Daoy (cell line): ENCODE measurements at regions not wholly inside any gene's neighbourhood (a gene's known extent, or its start where the extent isn't known, plus 50 kb on each side); places are given as distances from the start of the nearest gene placed in this dataset.
A peak's percentile ranks its signal among the peaks of the same experiment; 100 is the strongest.
"Not testable (repeated sequence)": the region's sequence is repeated elsewhere in the genome, so short reads cannot be mapped to it uniquely, and the experiment has no call there.

Experiments
- DNase-seq: peaks from one replicate; pipeline ENCODE4 v3.0.0-alpha.2; 2015; ENCODE audit warnings: low read depth

DNA sequence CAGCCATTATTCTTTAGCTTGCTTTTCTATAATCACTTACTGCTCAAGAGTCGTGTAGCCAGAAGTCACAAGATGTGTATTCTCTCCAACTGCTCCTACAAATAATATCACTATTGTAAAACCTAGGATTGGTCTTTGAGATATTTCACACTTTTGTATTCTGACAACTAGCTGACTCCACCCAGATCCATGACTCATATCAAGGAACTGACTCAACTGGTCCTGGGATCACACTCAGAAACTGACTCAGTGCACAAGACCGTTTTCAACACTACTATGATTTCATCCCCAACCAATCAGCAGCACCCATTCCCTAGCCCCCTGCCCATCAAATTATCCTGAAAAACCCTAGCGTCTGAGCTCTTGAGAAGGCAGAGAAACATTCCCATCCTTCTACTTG lies 56.5 kb upstream of the ORC5 start:
- peak; percentile 40 for DNase-seq

DNA sequence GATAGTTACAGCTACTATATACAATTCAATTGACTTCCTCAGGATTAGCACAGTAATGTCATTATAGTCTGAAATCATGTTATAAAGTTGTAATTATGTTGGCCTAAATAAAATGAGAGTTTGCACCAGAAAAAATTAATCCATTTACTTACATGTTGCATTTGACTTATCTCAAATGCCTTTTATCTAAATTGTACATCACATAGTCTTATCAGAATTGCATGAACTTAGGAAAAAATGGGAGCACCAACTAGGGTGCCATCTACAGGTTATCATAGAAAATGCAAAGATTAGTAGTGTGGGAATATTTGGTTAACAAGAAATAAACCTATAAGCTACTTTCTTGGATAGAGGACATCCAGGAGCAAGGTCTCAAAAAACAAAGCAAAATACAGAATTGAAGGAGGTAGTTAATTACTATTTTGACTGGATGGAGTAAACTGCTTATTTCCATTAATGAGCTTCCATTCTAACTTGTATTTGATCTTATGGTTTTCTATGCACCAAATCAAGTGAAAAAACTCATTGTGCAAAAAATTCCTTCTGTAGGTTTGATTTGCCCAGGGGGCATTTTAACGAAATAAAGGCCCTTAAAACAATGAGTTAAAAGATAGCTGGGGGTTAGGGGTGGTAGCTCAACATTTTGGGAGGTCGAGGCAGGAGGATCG lies 60.0 kb upstream of the ORC5 start:
- DNase-seq = no peak

DNA sequence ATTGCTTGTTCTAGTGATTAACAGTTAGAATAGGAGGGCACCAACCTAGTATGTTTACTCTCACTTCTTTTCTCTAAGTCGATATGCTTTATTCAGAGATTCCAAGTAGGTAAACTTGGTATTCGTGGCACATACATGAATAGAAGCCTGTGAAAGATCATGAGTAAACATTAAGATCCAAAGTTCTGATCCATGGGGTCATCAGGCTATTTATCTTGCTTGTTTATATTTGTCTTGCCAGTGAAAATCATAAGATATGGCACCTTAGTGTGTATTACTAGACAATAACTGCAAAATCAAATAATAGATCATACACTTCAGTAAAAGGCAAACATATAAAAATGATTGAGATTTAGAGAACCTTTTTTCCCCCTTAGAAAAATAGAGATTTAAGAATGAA lies 56.5 kb upstream of the LHFPL3 start:
- no peak for DNase-seq

DNA sequence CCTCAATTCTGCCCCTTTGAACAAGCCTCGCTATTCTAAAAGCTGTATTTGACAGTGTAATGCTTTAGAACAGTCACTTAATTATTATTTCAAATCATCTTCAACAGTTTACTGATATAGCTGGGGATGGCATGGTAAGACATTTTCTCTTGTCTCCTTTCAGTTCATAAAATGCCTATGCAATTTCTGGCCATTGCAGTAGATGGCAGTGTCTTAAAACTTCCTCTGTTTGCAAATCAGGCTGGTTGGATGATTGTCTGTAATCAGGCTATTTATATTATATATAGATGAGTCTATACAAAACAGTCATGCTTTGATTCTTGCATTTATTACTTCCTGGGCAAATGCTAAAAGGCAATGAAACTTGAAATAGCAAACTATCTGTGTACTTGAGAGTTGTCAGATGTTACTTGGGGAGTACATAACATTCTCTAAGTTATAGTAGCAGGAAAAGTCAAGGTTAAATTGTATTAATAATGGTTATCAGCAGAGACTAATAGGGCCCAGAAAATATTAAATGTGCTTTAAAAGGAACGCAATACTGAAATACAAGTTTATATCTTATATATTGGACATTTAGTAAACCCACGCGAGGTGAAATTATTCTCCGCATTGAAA lies 55.5 kb upstream of the LHFPL3 start:
- DNase-seq = peak; percentile 33

DNA sequence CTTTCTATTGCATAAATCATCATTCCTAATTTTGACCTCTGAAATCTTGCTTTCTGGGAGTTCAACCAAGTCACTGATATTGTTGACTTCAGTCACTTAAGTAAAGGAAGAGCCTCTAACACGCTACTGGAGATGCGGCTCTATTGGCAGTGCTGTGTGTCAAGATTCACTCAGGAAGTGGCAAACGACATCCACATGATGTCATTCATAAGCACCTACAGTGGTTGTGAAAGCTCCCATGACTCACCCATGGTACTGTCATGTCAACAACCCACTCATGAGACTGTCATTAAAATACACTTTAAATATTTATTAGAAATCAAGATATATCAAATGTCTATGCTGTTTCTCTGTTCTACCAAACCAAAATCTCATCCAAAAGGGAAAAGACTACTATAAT lies 52.5 kb upstream of the LHFPL3 start:
- peak; percentile 56 for DNase-seq

DNA sequence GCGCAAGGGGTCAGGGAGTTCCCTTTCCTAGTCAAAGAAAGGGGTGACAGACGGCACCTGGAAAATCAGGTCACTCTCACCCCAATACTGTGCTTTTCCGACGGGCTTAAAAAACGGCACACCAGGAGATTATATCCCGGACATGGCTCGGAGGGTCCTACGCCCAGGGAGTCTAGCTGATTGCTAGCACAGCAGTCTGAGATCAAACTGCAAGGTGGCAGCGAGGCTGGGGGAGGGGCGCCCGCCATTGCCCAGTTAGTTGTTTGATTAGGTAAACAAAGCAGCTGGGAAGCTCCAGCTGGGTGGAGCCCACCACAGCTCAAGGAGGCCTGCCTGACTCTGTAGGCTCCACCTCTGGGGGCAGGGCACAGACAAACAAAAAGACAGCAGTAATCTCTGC lies 51.7 kb upstream of the LHFPL3 start:
- DNase-seq = not testable (repeated sequence)
